AG04449 (cell line): ENCODE measurements at regions not wholly inside any gene's neighbourhood (a gene's known extent, or its start where the extent isn't known, plus 50 kb on each side); places are given as distances from the start of the nearest gene placed in this dataset.
"Not testable (repeated sequence)": the region's sequence is repeated elsewhere in the genome, so short reads cannot be mapped to it uniquely, and the experiment has no call there.

Source experiments
- CTCF ChIA-PET: fragments of 350-600 bp; formaldehyde crosslinking; extraction: SDS; loops from one replicate; lab custom pipeline; 2021; ENCODE audit warnings: antibody characterized with exemption; lab: Yijun Ruan, JAX
- POLR2A ChIA-PET: fragments of 400-600, 350-600 bp; formaldehyde crosslinking; extraction: SDS; loops from one replicate; lab custom pipeline; 2020; ENCODE audit warnings: antibody characterized with exemption, inconsistent platforms; lab: Yijun Ruan, JAX
- DNase-seq: peaks from one replicate; pipeline ENCODE4 v3.0.0-alpha.2; 2010; ENCODE audit warnings: low read depth, low spot score
- H3K4me3 ChIP-seq: 2 replicates; pipeline ENCODE4 v1.5.1; 2011; ENCODE audit warnings: low read depth, mild to moderate bottlenecking, control low read depth, low read length
- CTCF ChIP-seq: IDR thresholded peaks from one replicate; pipeline ENCODE4 v1.5.1; 2011; ENCODE audit warnings: mild to moderate bottlenecking, moderate library complexity, low read length, control low read depth, inconsistent platforms; ENCODE audit not compliant: insufficient read depth; ENCODE audit errors: missing control alignments

- no peak for TF ChIP-seq CTCF
- no peak overlapping the region for H3K4me3 ChIP-seq
- POLR2A ChIA-PET = no interaction called here
- DNase-seq = no peak
- CTCF ChIA-PET = interaction anchor here (1.1 to 1.3 kb wide), 2 partner anchors 11 to 14 kb away, joined by 3 to 5 read pairs; no protein-coding TSS in a partner anchor
Observed at GRCh38 chr14:89563471-89563870, 146.4 kb upstream of the FOXN3 start.

DNA sequence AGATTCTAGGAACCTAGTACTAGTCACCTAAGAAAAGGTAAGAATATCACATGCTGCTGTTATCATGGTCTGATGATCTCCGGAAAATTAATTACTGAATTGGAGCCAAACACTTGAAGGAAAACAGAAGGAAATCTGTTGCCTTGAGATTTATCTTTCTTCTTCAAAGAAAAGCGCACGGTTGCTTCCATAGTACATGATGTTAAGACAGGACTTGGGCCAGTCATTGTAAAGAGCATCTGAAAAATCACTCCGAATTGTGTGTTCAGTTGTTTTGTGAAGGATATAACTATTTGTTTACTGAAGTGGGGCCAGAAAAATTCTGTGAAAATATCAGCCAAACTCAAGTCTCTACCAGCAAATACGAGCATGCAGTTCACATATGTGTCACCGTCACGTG, 134.9 kb upstream of the FOXN3 start:
- no peak overlapping the region for H3K4me3 ChIP-seq
- ChIA-PET CTCF (no interaction called here), POLR2A (no interaction called here)
- no peak for DNase-seq
- no peak for TF ChIP-seq CTCF

GRCh38 chr14:89551432-89551831, 134.4 kb upstream of the FOXN3 start:
- DNase-seq = no peak
- no peak overlapping the region for H3K4me3 ChIP-seq
- ChIA-PET POLR2A (no interaction called here), CTCF (no interaction called here)
- TF ChIP-seq CTCF = no peak

DNA sequence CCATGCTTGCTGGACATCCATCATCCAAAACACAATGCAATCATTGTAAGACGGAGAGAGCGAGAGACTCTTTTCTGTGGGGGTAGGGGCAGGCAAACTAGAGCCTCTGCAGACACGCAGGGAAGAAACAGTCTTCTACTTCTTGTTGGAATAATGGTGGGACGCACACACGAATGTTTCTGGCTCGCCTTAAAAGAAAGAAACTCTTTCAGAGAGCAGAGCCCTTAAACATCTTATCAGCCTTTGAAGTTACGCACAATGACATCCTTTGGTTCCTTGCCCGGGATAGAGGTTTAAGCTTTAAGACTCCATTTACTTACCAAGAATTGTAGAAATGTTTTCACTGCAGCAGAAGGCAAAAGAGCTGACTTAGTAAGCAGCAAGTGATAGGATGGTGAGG, 133.8 kb upstream of the FOXN3 start:
- CTCF ChIA-PET = no interaction called here
- no peak overlapping the region for H3K4me3 ChIP-seq
- POLR2A ChIA-PET = no interaction called here
- no peak for TF ChIP-seq CTCF
- DNase-seq = no peak

GRCh38 chr14:89549381-89550125, 132.5 kb upstream of the FOXN3 start:
- CTCF ChIA-PET = no interaction called here
- no peak for DNase-seq
- H3K4me3 ChIP-seq = no peak overlapping the region
- POLR2A ChIA-PET = no interaction called here
- no peak for TF ChIP-seq CTCF

- CTCF ChIA-PET, H3K4me3 ChIP-seq, DNase-seq, POLR2A ChIA-PET: not testable (repeated sequence)
Observed at GRCh38 chr14:89547047-89547446, 130.0 kb upstream of the FOXN3 start.
